PFSK-1 (cell line): ENCODE measurements at regions not wholly inside any gene's neighbourhood (a gene's known extent, or its start where the extent isn't known, plus 50 kb on each side); places are given as distances from the start of the nearest gene placed in this dataset.

Experiments
- FOXP2 ChIP-seq: optimal IDR thresholded peaks from 2 replicates; pipeline ENCODE3; 2011; ENCODE audit warnings: borderline replicate concordance, control low read depth, inconsistent platforms; ENCODE audit not compliant: insufficient read depth; ENCODE audit errors: extremely low read length, extremely low read depth
- POLR2AphosphoS5 ChIP-seq: IDR thresholded peaks from 2 replicates; pipeline ENCODE4 v1.6.1; 2012; ENCODE audit warnings: low read depth, mild to moderate bottlenecking, control low read depth, low read length, moderate library complexity
- SIN3A ChIP-seq: IDR thresholded peaks from 2 replicates; pipeline ENCODE4 v1.6.1; 2012; ENCODE audit warnings: mild to moderate bottlenecking, low read length, moderate library complexity, borderline replicate concordance; ENCODE audit not compliant: insufficient read depth
- TAF1 ChIP-seq: IDR thresholded peaks from 2 replicates; pipeline ENCODE4 v1.6.1; 2012; ENCODE audit warnings: low read length, control low read depth, borderline replicate concordance; ENCODE audit not compliant: insufficient read depth
- TF ChIP-seq, protein P1 (sequence below), 2 experiments: IDR thresholded peaks; 2 replicates each; pipeline versions ENCODE4 v1.6.1 to v1.8.0; 2011 to 2012; ENCODE audit warnings: low read depth in 2 of 2, low read length in 2 of 2, control low read depth in 1 of 2, inconsistent platforms in 1 of 2, mild to moderate bottlenecking in 1 of 2, moderate library complexity in 1 of 2; ENCODE audit not compliant: insufficient read depth in 1 of 2

DNA sequence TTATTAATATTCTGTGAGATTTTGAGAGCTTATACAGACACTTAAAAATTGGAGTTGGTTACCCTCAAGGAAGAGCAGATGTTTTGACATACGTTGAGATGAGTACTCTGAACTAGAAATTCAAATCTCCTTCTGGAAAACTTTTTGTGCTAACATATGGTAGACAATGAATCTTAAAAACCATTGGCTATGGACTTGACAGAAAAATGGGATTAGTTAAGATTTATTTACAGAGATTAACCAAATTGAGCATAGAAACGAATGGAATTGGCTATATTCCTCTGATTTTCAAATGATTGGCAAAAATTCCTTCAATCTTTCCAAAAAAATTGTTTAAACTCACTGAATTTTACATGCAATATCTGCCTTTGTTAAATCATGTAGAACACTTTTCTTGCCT, 1392.9 kb downstream of the BRINP3 start:
- TF ChIP-seq SIN3A = no peak

DNA sequence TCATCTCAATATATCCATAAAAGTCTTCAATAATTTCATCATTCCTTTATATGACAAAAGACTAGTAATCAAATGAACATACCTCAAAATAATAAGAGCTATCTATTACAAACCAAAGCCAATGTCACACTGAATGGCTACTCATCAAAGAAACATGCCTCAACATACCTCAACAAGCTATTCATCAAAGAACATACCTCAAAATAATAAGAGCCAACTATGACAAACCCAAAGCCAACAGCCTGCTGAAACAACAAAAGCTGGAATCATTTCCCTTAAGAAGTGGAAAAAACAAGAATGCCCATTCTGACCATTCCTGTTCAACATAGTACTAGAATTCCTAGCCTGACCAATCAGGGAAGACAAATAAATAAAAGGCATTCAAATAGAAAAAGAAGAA, 1373.7 kb downstream of the BRINP3 start:
- TF ChIP-seq POLR2AphosphoS5 (no peak), FOXP2 (no peak), SIN3A (no peak), TAF1 (no peak)
- TF ChIP-seq, protein P1, sequence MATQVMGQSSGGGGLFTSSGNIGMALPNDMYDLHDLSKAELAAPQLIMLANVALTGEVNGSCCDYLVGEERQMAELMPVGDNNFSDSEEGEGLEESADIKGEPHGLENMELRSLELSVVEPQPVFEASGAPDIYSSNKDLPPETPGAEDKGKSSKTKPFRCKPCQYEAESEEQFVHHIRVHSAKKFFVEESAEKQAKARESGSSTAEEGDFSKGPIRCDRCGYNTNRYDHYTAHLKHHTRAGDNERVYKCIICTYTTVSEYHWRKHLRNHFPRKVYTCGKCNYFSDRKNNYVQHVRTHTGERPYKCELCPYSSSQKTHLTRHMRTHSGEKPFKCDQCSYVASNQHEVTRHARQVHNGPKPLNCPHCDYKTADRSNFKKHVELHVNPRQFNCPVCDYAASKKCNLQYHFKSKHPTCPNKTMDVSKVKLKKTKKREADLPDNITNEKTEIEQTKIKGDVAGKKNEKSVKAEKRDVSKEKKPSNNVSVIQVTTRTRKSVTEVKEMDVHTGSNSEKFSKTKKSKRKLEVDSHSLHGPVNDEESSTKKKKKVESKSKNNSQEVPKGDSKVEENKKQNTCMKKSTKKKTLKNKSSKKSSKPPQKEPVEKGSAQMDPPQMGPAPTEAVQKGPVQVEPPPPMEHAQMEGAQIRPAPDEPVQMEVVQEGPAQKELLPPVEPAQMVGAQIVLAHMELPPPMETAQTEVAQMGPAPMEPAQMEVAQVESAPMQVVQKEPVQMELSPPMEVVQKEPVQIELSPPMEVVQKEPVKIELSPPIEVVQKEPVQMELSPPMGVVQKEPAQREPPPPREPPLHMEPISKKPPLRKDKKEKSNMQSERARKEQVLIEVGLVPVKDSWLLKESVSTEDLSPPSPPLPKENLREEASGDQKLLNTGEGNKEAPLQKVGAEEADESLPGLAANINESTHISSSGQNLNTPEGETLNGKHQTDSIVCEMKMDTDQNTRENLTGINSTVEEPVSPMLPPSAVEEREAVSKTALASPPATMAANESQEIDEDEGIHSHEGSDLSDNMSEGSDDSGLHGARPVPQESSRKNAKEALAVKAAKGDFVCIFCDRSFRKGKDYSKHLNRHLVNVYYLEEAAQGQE (IDR thresholded peaks at IDR 0.05; ENCODE audit: insufficient read depth in 1 of 2, low read depth in 2 of 2, low read length in 2 of 2) = no peak

DNA sequence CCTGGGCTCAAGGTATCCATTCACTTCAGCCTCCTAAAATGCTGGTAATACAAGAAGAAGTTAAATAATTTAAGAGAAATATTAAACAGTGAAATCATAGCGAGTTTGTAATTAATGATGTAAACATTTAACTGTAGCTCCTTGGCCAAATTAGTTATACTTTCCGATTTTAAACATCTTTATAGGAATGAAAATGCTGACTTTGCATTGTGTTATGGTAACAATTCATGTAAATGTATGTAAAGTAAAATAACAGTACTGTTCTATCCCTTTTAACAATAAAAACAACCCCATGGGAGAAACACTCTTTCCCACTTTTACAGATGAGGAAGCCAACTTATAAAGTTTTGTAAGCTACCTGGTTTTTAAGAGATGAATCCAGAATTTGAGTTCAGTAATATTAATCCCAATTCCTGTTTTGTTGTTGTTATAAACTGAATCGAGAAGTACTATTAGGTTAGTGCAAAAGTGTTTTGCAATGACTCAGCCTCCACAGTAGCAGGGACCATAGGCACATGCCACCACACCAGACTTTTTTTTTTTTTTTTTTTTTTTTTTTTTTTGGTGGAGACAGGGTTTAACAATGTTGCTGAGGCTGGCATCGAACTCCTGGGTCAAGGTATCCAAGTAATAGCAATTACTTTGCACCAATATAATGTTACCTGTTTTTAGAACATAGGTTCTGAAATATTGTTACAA, 1360.4 kb downstream of the BRINP3 start:
- TF ChIP-seq, protein P1 (IDR thresholded peaks at IDR 0.05; ENCODE audit: insufficient read depth in 1 of 2, low read depth in 2 of 2, low read length in 2 of 2) = no peak
- TF ChIP-seq POLR2AphosphoS5 = no peak
- no peak for TF ChIP-seq SIN3A
- no peak for TF ChIP-seq FOXP2
- TF ChIP-seq TAF1 = no peak

DNA sequence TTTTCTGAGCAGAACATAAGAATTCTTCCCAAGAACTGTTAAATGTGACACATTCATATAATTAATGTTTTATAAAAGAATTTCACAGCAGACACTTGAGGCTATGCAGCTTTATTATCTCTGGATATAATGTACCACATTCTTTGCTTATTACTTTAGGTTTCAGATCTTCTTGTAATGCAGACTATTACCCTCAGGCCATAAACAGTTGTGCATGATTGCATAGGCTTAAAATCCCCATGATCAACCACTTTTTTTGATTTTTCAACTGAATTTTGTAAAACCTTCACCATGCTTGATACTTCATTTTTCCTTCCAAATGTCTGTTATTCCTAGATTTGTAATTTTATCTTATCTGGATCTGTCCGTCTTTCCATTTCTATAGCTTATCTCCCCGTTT, 1355.7 kb downstream of the BRINP3 start:
- TF ChIP-seq, protein P1 (IDR thresholded peaks at IDR 0.05; ENCODE audit: insufficient read depth in 1 of 2, low read depth in 2 of 2, low read length in 2 of 2) = no peak
- TF ChIP-seq FOXP2 = no peak
- no peak for TF ChIP-seq POLR2AphosphoS5
- no peak for TF ChIP-seq SIN3A
- TF ChIP-seq TAF1 = no peak

DNA sequence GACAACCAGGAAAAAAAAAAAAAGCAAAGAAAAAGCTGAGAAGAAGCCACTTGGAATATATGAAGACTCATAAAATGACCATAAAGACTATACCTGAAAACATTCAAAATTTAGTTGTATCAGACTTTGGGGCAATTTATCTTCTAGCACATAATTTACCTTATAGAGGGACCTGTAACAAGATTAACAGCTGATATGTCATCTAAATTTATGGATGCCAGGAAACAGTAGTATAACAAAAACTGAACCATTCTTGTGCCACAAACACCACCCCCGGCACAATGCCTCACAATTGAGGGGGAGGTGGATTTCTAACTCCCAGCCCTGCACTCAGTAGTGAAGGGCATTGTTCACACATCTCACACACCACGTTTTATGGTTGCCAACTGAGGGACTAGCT, 1352.0 kb downstream of the BRINP3 start:
- TF ChIP-seq SIN3A = no peak
- TF ChIP-seq, protein P1 (IDR thresholded peaks at IDR 0.05; ENCODE audit: insufficient read depth in 1 of 2, low read depth in 2 of 2, low read length in 2 of 2) = no peak
- TF ChIP-seq FOXP2 = no peak
- no peak for TF ChIP-seq TAF1
- TF ChIP-seq POLR2AphosphoS5 = no peak
